Hematopoietic multipotent progenitor cell treated with erythropoietin and hydrocortisone succinate and interleukin-3 and kit ligand, for 15 days (in vitro differentiated cells): ENCODE measurements at regions not wholly inside any gene's neighbourhood (a gene's known extent, or its start where the extent isn't known, plus 50 kb on each side); places are given as distances from the start of the nearest gene placed in this dataset.
"Not testable (repeated sequence)": the region's sequence is repeated elsewhere in the genome, so short reads cannot be mapped to it uniquely, and the experiment has no call there.

ENCODE experiments used
- DNase-seq: peaks from one replicate; pipeline ENCODE4 v3.0.0-alpha.2; 2015; ENCODE audit warnings: low spot score

DNA sequence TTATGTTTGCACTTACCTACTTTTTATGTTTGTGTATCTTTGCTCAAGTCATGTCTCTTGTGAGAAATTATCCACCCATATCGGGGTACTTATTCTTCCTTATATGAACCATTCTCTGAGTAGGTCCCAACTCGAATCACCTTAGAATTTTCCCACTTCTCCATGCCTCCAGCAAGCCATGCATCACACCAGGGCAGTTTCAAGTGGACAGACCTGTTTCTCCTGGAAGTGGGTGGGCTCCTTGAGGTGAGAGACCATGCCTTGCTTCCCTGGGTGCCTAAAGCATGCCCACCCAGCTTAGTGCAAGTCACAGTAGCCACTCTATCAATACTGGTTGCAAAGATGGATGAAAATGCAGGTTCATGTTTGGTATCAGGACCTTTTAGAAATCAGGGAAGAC lies 187.2 kb downstream of the KIT start:
- no peak for DNase-seq

DNA sequence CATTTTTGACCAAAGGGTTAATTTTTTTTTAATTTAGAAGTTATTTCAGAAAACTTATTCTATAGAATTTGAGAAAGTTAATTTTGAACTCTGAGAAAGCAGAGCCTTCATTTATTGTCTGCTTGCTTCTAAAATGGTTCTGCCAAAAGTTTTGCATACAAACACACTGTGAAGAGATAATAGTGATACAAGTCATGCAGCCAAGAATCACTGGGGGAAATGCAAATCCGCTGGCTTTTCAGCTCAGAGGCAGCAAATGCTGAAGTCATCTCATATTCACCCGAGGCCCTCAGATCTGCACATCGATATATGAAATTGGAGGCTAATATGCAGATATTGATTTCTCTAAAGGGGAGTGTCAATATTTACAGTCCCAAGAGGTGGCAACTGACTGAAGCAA lies 186.2 kb downstream of the KIT start:
- DNase-seq = no peak

DNA sequence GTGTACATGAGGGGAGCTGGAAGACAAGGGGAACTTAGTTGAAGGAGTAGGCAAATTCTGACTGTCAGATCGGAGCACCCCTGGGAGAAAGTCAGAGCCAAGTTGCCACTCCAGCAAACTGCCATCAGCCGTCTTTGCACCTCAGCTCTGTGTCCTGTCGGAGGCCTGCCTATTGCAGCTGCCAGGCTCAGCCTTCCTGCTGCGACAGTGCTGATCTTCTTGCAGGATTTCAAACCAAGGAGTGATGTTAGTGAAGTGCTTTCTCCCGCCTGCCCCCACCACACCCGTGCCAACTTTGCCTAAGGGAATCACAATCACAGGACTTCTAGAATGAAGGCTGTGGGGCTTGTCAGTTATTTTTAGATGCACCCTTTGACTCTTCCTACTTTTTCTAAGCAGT lies 185.3 kb downstream of the KIT start:
- DNase-seq = no peak

DNA sequence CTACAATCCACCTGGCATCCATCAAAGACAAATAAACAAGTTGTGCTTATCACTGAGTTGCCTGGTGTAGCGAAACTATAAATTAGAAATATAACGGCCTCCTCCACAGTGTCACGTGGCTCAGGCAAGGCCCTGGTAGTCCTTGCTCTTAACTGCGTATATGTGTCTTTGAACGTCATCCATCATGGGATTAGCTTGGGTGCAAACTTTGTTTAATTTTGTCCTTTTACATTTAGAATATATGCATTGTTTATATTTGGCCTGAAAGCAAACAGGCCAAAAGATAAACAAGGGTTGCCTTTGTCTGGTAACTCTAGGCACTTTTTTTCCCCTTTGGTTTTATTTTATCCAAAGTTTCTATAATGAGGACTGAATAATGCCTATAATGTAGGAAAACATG lies 184.9 kb downstream of the KIT start:
- no peak for DNase-seq

DNA sequence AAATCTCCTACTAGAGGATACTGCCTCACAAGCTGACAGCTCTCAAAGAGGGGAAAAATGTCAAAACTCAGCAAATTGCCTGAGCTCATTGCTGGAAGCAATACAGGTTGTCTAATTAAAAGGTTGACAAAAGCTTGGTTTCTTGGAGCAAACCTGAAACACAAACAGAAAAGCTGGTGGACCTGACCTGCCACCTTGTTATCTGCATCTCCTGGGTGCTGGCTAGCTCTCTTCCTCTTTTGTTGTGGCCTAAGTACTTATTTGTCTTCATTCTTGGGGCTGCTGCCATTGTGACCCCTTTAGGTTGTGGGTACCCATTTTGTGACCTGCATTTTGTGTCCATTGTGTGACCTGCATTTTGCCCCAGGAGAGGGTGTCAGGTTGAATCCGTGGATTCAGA lies 184.5 kb downstream of the KIT start:
- DNase-seq = no peak

DNA sequence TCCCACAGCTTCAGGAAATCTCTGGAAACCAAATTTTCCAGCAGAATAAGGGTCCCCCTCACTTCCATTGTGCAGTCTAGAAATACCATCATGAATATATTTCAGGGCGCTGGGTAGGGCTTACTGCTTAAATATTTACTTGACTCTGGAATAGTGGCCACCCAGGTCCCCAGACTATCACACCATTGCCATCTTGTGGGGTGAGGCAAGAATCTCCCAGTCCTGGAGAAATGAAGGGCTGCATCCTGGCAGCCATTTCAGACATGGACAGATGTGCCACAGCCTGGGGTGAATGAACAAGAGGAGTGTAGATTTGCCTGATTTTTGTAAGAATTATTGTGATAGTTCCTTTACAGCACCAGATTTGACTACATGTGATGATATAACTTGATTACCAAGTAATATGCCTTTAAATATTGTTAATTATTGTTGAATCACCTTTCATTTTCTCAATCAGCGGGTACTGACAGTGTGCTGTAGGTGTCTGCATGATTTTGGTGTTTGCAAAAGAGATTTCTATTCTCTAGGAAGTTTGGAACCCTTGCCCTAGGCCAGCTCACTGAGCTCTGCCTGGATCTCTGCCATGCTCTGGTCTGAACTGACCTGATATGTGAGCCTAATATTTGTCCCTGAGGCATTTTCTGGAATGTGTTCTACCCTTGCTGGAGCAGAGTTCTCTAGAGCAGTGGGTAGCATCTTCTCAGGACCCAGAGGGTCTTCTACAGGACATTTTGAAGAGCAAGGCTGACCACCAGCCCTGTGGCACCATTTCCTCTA lies 183.4 kb downstream of the KIT start:
- no peak for DNase-seq

- DNase-seq = no peak
These were observed 182.7 kb downstream of the KIT start for GRCh38 chr4:54840430-54840829.

GRCh38 chr4:54838301-54838700 lies 180.5 kb downstream of the KIT start:
- no peak for DNase-seq

DNA sequence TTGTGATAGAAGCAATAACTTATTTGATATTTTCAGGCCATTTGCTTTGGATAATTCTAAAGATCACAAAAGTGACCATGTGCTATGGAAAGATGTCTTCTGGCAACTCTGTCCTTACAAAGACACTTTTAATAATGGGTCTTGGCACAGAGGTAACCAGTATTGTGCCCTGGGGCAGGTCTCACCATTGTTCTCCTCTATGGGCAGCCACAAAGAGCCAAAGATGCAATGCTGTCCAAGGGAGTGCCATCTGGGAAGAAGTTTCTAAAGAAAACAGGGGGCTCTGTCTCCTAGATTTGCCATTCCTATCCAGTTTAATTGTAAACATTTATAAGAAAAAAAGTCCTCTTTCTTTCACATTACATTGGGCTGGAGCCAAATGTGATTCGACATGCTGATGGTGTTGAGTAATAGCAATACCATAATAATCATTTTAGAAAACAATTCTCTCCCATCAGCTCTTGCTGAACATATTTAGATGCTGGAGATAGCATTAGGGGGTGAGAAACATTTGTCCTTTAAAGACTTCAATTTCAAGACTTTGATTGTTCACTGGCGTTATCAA lies 179.9 kb downstream of the KIT start:
- no peak for DNase-seq

DNA sequence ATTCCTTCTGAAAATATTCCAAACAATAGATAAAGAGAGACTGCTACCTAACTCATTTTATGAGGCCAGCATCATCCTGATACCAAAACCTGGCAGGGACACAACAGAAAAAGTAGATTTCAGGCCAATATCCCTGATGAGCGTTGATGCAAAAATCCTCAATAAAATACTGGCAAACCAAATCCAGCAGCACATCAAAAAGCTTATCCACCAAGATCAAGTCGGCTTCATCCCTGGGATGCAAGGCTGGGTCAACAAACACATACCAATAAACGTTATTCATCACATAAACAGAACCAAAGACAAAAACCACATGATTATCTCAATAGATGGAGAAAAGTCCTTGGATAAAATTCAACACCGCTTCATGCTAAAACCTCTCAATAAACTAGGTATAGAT lies 170.6 kb downstream of the KIT start:
- not testable (repeated sequence) for DNase-seq

DNA sequence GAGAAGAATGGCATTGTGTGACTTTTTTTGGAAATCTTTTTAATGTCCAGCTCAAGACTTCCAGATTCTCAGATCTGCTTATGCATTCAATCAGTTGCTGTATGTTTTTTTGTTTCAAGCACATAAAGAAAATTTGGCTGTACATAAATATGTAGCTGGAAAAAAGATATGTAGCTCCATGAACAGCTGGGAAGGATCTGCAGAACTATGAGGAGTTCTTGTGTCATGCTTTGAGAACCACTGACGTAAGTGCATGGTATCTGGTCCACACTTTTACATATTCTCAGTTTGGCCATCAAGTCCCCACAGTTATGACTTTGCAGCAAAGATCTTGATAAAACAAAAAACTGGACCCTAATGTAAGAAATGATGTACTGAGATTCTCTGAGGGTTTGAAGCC lies 165.9 kb downstream of the KIT start:
- DNase-seq = no peak

DNA sequence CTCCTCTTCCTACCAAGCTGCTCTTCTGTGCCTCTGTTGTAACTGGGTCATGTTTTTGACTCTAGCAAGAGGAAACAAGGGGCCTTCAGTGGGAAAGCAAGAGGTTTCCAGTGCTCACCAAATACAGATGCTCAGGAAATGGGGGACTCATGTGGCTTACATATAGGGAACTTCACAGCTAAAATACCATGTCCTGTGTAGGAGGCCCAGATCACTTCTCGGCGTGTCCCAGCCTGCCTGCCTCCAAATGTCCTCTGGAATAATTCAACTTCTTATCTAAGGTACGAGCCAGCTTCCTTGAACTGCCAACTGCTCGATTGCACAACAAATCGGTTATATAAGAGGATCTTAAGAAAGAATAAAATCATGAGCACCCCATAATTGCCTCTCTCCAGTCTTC lies 161.3 kb downstream of the KIT start:
- DNase-seq = no peak

GRCh38 chr4:54818481-54818880 lies 160.7 kb downstream of the KIT start:
- no peak for DNase-seq

DNA sequence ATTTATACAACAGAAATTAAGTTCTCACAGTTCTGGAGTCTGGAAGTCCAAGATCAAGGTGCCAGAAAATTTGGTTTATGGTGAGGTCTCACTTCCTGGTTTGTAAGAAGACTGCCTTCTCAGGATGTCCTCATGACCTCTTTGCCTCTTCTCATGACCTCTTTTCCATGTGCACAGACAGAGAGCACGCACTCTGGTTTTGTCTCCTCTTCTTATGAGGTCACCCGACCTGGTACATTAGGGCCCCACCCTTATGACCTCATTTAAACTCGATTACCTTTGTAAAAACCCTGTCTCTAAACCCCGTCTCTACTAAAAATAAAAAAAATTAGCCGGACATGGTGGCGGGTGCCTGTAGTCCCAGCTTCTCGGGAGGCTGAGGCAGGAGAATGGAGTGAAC lies 155.9 kb downstream of the KIT start:
- no peak for DNase-seq

- DNase-seq = no peak
These were observed 148.6 kb downstream of the KIT start for GRCh38 chr4:54806351-54806750.

DNA sequence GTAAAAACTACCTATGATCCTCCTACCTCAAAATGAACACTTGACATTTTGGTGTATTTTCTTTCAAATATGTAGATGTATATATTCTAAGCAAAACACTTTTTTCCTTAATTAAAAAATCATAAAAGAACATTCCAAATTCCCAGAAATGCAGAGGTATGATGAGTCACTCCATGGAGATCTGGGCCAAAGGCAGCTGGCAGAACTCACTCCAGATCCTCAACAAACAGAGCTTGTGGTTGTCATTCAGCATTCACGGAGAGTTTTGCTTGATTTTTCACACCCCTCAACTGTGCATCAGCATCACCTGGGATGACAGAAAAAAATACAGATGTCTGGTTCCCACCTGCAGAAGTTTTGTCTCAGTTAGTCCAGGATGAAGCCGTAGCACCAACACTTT lies 144.6 kb downstream of the KIT start:
- DNase-seq = no peak

DNA sequence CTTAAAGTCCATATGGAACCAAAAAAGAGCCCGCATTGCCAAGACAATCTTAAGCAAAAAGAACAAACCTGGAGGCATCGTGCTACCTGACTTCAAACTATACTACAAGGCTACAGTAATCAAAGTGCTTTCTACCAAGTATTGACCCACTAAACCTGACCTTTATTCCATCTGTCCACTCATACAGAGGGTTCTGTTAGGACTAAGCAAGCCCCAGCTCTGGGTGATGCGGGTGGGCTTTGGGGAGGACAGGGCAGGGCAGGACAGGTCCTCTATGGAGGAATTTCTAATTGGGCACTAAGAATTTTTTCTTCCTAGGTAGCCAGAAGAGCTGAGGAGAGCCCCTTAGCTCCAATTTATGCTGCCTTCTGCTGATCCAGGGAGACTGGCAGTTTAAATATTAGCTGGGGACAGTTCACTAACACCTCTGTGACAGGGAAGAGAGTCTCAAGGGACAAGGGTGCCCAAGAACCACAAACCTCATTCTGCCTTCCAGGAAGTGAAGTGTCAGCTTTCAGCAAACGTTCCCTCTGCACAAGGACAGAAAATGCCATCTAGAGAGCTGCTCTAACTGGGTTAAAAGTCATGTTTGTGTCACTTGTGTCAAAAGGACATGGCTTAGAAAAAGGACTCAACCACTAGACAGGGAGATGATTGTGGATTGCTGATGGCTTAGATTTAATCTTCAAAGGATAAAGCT lies 143.2 kb downstream of the KIT start:
- no peak for DNase-seq

DNA sequence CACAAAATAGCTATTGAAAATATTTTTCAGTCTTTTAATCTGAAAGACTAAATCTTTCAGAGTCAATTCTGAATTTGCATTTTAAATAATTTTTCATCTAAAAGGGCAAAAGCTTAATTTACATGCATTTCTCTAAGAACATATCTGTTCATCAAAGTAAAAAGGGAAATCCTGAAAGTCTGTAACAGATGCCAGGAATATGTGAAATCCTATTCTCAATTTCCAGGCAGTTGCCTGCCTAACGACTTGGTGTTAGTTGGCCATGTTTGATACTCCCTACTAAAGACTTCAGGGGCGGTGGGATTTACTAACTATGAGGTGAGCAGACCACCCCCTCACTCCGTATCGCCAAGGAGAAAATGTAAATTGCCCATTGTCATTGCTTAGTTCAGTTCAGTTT lies 136.8 kb downstream of the KIT start:
- no peak for DNase-seq

DNA sequence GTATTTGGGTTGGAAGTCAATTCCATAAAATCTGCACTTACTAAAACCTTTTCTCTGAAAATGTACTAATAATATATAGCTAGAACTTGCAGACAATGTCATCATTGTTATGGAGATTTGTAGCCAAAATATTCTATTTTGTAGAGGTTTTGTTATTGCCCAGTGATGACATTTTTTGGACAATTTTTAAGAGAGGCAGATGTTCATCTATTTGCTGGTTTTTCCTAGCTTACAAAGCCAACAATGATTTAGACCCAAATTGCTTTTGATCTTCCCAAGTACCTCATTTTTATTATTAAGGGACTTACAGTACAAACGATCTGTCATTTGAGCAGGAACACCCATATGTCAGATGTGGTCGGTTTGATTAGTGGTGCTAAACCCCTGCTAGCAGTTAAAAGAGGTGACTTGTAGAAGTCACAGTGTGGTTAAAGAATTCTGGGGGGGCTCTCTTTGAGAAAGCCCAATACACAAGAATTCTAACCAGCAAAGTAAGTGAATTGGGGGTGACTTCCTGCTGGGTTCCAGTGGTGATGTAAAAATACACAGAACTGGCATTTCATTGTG lies 136.2 kb downstream of the KIT start:
- no peak for DNase-seq
